Large intestine (tissue), 3 donors: ENCODE measurements at regions not wholly inside any gene's neighbourhood (a gene's known extent, or its start where the extent isn't known, plus 50 kb on each side); places are given as distances from the start of the nearest gene placed in this dataset.

Source experiments
- DNase-seq, 2 donors: peaks; one replicate each; pipeline versions ENCODE4 v3.0.0 to v3.0.0-alpha.2; 2013
- H3K27ac ChIP-seq: one replicate; pipeline ENCODE4 v1.5.1; 2013; ENCODE audit warnings: low read length
- H3K27me3 ChIP-seq: 2 replicates; pipeline ENCODE4 v1.6.1; 2013; ENCODE audit warnings: low read length; ENCODE audit not compliant: control insufficient read depth, insufficient read depth
- H3K36me3 ChIP-seq: 2 replicates; pipeline ENCODE4 v1.6.1; 2013; ENCODE audit warnings: low read length; ENCODE audit not compliant: control insufficient read depth, insufficient read depth
- H3K4me1 ChIP-seq: one replicate; pipeline ENCODE4 v1.6.1; 2013; ENCODE audit warnings: low read length; ENCODE audit not compliant: control insufficient read depth, insufficient read depth
- H3K4me3 ChIP-seq: one replicate; pipeline ENCODE4 v1.5.1; 2013; ENCODE audit warnings: low read length
- H3K9me3 ChIP-seq: one replicate; pipeline ENCODE4 v1.6.1; 2013; ENCODE audit warnings: mild to moderate bottlenecking, low read depth, low read length, moderate library complexity; ENCODE audit not compliant: control insufficient read depth
- WGBS: methylation state at CpG from one replicate; pipeline ENCODE4 v1.1.5; 2013; ENCODE audit warnings: low lambda C conversion rate; ENCODE audit not compliant: insufficient coverage; 5-methylcytosine and 5-hydroxymethylcytosine counted together

DNA sequence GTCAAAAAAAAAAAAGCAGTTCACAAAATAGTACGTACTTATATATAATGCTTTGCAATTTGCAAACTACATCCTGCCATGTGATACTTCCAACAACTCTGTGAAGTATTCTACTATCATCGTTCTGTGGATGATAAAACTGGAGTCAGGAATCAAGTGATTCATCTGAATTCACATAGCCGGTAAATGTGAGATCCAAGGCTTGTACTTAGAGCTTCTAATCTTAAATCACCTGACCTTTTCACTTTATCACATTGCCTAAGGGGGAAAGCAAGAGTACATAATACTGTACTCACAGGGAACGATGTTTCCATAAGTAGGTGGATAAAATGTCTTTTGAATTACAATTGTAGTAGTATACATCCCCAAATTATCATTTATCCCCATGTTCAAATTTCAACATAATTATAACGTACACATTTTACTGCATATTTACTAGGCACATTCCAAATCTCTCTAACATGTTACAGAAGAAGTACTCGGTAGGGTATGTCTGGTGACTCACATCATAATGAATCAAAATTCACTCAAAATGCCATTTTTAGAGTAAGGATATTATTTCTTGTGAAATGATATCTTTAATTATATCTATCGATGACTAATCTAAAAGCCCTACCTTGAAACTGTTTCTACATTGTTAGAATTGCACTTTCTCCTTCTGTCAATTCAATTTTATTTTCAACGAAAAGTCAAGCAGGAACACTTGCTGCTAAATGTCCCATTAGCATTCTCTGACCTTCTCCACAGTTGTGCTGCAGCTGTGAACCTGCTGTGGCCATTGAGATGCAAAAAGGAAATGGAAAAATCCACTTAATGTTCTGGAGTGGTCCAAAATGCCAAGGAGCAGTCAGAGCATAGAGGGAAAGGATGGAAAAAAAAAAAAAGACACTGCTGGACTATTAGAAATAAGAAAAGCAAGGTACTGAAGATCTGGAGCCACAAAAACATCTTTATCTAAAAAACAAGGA, 78.9 kb downstream of the OR2K2 start:
- no peak for DNase-seq
- Histone ChIP-seq H3K27me3 (no peaks in the 10 kb centered on the region), H3K4me3 (no peak overlapping the region), H3K27ac (no peak overlapping the region), H3K9me3 (no peaks in the 10 kb centered on the region), H3K4me1 (no peaks in the 10 kb centered on the region), H3K36me3 (no peaks in the 10 kb centered on the region)
- 87% methylated on average over 4 of the region's 8 CpGs for WGBS

DNA sequence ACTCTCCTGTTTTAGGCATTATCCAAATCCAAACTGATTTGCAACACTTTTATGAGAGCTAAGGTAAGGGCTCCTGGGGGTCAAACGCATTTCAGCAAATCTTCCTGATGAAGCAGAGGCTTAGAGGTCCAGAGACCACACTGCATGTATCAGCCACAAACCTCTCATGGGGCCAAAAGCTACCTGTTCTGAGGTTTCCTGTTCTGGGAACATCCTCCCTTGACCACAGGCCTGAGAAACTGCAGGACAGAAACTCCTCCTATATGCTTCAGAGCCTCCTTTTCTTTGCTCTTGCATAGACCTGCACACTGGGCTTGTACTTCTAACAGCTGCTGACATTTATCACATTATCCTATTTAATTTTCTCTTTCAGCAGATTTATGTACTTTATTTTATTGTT, 92.6 kb downstream of the OR2K2 start:
- DNase-seq, result no peak
- H3K4me1 ChIP-seq, result no peaks in the 10 kb centered on the region
- H3K36me3 ChIP-seq, result no peaks in the 10 kb centered on the region
- no peaks in the 10 kb centered on the region for H3K27me3 ChIP-seq
- no peak overlapping the region for H3K27ac ChIP-seq
- WGBS, result no CpG with 5 or more reads among the region's 1 CpG
- no peaks in the 10 kb centered on the region for H3K9me3 ChIP-seq
- H3K4me3 ChIP-seq, result no peak overlapping the region

DNA sequence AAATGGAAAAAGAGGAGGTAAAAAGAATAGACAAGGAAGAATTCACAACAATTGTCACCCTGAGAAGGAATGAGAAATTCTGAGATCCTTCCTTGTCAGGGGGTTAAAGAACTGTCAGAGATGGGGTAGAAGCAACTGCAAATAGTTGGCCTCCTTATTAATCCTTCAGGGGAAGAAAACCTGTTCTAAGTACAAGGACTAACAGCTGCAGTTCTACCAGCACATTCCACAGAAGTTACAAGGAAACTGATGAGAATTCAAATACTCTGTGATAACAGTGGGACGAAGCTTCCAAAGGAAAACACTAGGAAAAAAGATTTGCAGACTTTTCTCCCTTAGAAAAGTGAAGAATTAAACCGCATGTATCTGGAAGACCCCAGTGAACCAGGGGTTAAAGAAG, 93.7 kb downstream of the OR2K2 start:
- Histone ChIP-seq H3K4me3 (no peak overlapping the region), H3K9me3 (no peaks in the 10 kb centered on the region), H3K27ac (no peak overlapping the region), H3K36me3 (no peaks in the 10 kb centered on the region), H3K27me3 (no peaks in the 10 kb centered on the region), H3K4me1 (no peaks in the 10 kb centered on the region)
- no peak for DNase-seq
- WGBS, result no CpG with 5 or more reads among the region's 2 CpGs

DNA sequence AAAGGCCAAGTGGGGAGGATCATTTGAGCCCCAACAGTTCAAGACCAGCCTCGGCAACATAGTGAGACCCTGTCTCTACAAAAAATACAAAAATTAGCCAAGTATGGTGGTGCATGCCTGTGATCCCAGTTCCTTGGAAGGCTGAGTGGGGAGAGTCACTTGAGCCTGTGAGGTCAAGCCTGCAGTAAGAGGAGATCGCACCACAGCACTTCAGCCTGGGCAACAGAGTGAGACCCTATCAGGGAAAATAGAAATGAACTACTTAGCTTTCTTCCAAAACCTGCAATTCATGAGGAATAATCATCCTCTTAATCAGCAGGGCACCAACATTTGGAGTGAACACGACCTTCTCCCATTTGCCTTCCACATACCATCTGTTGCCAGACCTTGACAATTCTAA, 96.1 kb downstream of the OR2K2 start:
- H3K36me3 ChIP-seq, result no peaks in the 10 kb centered on the region
- no peaks in the 10 kb centered on the region for H3K27me3 ChIP-seq
- no peak overlapping the region for H3K4me3 ChIP-seq
- WGBS, result no CpG with 5 or more reads among the region's 3 CpGs
- H3K9me3 ChIP-seq, result no peaks in the 10 kb centered on the region
- no peak for DNase-seq
- H3K4me1 ChIP-seq, result no peaks in the 10 kb centered on the region
- no peak overlapping the region for H3K27ac ChIP-seq

DNA sequence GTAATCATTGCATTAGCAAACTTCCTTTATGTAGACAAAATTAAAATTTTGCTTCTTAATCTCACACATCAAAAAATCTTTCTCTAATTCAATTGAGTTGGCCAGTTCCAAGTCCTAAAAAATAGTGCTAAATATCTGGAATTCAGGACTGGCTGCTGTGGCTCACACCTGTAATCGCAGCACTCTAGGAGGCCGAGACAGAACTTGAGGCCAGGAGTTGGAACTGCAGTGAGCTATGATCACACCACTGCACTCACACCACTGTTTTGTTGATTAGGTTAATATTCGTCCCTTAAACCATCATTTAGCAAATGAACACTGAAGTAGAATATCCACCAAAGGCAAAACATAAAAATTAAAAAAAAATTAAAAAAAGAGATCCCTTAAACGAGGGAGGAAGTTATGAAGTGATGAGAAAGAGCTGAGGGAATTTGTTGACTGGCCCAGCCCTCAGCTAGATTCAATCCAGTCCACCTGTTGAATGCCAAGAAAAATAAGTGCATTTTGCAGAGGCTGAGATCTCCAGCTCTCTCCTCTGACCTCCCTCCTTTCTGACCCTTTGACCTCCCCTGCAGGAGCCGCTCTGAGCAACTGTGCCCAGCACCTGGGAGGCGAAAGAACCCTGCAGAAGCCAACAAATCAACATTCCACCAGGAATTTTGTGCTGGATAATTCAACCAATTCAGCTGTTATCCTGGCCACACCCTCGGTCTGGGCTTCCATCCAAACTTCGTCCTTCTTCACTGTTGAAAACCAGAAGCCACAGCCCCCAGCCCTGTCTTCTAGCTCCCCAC, 96.8 kb downstream of the OR2K2 start:
- DNase-seq, result no peak
- no peaks in the 10 kb centered on the region for H3K4me1 ChIP-seq
- no peaks in the 10 kb centered on the region for H3K27me3 ChIP-seq
- H3K9me3 ChIP-seq, result no peaks in the 10 kb centered on the region
- WGBS, result 41% methylated on average over 3 of the region's 8 CpGs
- H3K4me3 ChIP-seq, result no peak overlapping the region
- H3K36me3 ChIP-seq, result no peaks in the 10 kb centered on the region
- no peak overlapping the region for H3K27ac ChIP-seq

DNA sequence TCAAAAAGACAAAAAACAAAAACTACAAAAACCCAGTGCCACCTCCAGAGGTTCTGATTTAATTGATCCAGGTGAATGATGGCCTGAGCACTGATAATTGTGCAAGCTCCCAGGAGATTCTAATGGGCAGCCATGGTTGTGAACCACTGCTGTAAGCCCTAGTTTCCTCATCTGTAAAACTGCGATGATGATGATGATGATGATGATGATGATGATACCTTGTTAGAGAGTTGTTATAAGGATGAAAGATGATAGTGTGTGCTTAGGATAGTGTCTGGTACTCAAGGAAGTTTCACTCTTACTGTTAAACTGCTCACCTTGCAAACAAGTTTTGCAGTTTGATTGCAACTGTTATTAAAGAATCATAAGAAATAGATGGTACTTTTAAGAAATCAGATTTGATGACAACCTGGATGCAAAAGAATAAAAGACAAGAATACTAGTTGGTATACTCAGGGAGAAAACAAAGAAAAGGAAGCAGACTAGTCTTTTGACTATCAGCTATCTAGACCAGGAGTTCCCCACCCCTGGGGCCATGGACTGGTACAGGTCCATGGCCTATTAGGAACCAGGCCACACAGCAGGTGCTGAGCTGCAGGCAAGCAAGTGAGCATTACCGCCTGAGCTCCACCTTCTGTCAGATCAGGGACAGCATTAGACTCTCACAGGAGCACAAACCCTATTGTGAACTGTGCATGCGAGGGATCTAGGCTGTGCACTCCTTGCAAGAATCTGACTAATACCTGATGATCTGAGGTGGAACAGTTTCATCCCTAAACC, 98.0 kb downstream of the OR2K2 start:
- H3K4me3 ChIP-seq, result no peak overlapping the region
- no CpG with 5 or more reads among the region's 3 CpGs for WGBS
- no peak for DNase-seq
- no peaks in the 10 kb centered on the region for H3K9me3 ChIP-seq
- no peak overlapping the region for H3K27ac ChIP-seq
- H3K4me1 ChIP-seq, result no peaks in the 10 kb centered on the region
- H3K36me3 ChIP-seq, result no peaks in the 10 kb centered on the region
- H3K27me3 ChIP-seq, result no peaks in the 10 kb centered on the region

DNA sequence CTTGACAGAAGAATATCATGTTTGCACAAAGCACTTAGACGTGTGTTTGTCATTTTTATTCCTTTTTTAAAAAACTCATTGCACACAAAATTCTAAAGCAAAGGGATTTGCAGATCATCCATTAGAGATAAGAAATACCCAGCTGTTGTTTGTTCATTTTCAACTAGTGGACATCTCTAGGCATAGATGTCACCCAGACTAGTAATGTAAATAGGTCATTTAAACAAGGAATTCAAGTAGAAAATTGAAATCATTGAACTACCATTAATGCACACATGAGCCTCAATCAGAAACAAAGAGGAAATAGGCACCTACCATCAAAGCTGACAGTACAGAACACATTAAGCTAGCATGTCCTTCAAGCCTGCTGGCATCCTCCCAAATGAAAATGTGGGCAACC, 107.3 kb downstream of the OR2K2 start:
- no peak for DNase-seq
- Histone ChIP-seq H3K36me3 (no peaks in the 10 kb centered on the region), H3K9me3 (no peaks in the 10 kb centered on the region), H3K27me3 (no peaks in the 10 kb centered on the region), H3K4me1 (no peaks in the 10 kb centered on the region), H3K4me3 (no peak overlapping the region), H3K27ac (no peak overlapping the region)
- 43% methylated on average over 1 of the region's 1 CpG for WGBS

DNA sequence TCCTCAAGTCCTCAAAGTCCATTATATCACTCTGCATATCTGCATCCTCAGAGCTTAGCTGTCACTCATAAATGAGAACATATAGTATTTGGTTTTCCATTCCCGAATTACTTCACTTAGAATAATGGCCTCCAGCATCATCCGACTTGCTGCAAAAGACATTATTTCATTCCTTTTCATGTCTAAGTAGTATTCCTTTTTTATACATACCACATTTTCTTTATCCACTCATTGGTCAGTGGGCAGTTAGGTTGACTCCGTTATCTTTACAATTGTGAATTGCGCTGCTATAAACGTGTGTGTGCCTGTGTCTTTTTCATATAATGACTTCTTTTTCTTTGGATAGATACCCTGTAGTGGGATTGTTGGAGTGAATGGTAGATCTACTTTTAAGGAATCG, 117.2 kb downstream of the OR2K2 start:
- H3K27ac ChIP-seq, result no peak overlapping the region
- no peaks in the 10 kb centered on the region for H3K9me3 ChIP-seq
- H3K4me1 ChIP-seq, result no peaks in the 10 kb centered on the region
- H3K27me3 ChIP-seq, result no peaks in the 10 kb centered on the region
- H3K4me3 ChIP-seq, result no peak overlapping the region
- H3K36me3 ChIP-seq, result no peaks in the 10 kb centered on the region
- WGBS, result 84% methylated on average over 3 of the region's 6 CpGs
- DNase-seq, result no peak

DNA sequence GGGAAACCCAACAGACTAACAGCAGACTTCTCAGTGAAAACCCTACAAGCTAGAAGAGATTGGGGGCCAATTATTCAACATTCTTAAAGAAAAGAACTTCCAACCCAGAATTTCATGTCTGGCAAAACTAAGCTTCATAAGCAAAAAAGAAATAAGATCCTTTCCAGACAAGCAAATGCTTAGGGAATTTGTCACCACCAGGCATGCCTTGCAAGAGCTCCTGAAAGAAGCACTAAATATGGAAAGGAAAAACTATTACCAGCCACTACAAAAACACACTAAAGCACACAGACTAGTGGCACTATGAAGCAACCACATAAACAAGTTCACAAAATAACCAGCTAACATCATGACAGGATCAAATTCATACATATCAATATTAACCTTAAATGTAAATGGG, 131.1 kb downstream of the OR2K2 start:
- no peak overlapping the region for H3K4me3 ChIP-seq
- no peak overlapping the region for H3K27ac ChIP-seq
- no peaks in the 10 kb centered on the region for H3K27me3 ChIP-seq
- no peaks in the 10 kb centered on the region for H3K4me1 ChIP-seq
- H3K9me3 ChIP-seq, result no peaks in the 10 kb centered on the region
- no peaks in the 10 kb centered on the region for H3K36me3 ChIP-seq
- DNase-seq, result no peak

DNA sequence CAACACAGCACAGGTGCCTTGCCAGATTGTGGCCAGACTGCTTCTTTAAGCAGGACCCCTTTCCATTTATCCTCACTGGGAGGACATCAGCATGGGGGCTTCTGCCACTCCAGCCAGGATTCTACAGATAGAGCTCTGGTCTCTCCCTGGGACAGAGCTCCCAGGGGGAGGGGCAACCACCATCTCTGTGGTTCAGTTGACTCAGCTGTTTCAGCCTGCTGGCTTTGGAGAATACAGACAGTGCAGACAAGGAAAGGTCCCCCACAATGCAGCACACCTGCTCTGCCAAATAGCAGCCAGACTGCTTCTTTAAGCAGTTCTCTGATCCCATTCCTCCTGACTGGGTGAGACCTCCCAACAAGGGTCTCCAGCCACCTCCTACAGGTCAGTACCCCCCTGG, 132.8 kb downstream of the OR2K2 start:
- no peaks in the 10 kb centered on the region for H3K27me3 ChIP-seq

More for the DNA sequence above, 132.8 kb downstream of the OR2K2 start:
- H3K4me3 ChIP-seq, result no peak overlapping the region
- H3K4me1 ChIP-seq, result no peaks in the 10 kb centered on the region
- H3K27ac ChIP-seq, result no peak overlapping the region
- H3K36me3 ChIP-seq, result no peaks in the 10 kb centered on the region
- H3K9me3 ChIP-seq, result no peaks in the 10 kb centered on the region
- no peak for DNase-seq
